Endothelial cell of umbilical vein (primary cell): ENCODE measurements at regions not wholly inside any gene's neighbourhood (a gene's known extent, or its start where the extent isn't known, plus 50 kb on each side); places are given as distances from the start of the nearest gene placed in this dataset.

Source experiments
- CTCF ChIP-seq, 2 donors: IDR thresholded peaks; 1 replicate in 1 of 2; 2 replicates in 1 of 2; pipeline ENCODE4 v1.5.1; 2011; ENCODE audit warnings: low read length in 2 of 2, mild to moderate bottlenecking in 2 of 2, moderate library complexity in 2 of 2, control low read depth in 1 of 2, inconsistent platforms in 1 of 2, low read depth in 1 of 2; ENCODE audit not compliant: insufficient read depth in 1 of 2; ENCODE audit errors: extremely low read depth in 1 of 2
- EZH2 ChIP-seq: IDR thresholded peaks from 2 replicates; pipeline ENCODE4 v1.6.1; 2012; ENCODE audit warnings: borderline replicate concordance, low read depth, mild to moderate bottlenecking, moderate library complexity, low read length, inconsistent platforms; ENCODE audit not compliant: severe bottlenecking
- JUN ChIP-seq: IDR thresholded peaks from 2 replicates; pipeline ENCODE4 v1.6.1; 2011; ENCODE audit warnings: borderline replicate concordance, low read depth; ENCODE audit not compliant: insufficient read length, insufficient read depth
- MAX ChIP-seq: IDR thresholded peaks from 2 replicates; pipeline ENCODE4 v1.6.1; 2011; ENCODE audit not compliant: insufficient read depth, insufficient read length
- MYC ChIP-seq: IDR thresholded peaks from one replicate; pipeline ENCODE4 v1.6.1; 2011; ENCODE audit warnings: mild to moderate bottlenecking, low read depth, low read length
- POLR2A ChIP-seq: IDR thresholded peaks from 2 replicates; pipeline ENCODE4 v1.6.1; 2012; ENCODE audit warnings: low read depth, mild to moderate bottlenecking, control low read depth, low read length
- POLR2AphosphoS5 ChIP-seq: IDR thresholded peaks from 2 replicates; pipeline ENCODE4 v1.6.1; 2012; ENCODE audit warnings: low read depth, mild to moderate bottlenecking, control low read depth, low read length, moderate library complexity; ENCODE audit not compliant: insufficient read depth

GRCh38 chr14:30165255-30165654 is 237.6 kb upstream of the PRKD1 start:
- TF ChIP-seq CTCF (IDR thresholded peaks at IDR 0.05; ENCODE audit: extremely low read depth in 1 of 2, insufficient read depth in 1 of 2, low read depth in 1 of 2, low read length in 2 of 2) (no peak), POLR2A (no peak), MAX (no peak), EZH2 (no peak), JUN (no peak), MYC (no peak), POLR2AphosphoS5 (no peak)
